ENCODE measurements at regions not wholly inside any gene's neighbourhood (a gene's known extent, or its start where the extent isn't known, plus 50 kb on each side); places are given as distances from the start of the nearest gene placed in this dataset.
"Not testable (repeated sequence)": the region's sequence is repeated elsewhere in the genome, so short reads cannot be mapped to it uniquely, and the experiment has no call there.

DNA sequence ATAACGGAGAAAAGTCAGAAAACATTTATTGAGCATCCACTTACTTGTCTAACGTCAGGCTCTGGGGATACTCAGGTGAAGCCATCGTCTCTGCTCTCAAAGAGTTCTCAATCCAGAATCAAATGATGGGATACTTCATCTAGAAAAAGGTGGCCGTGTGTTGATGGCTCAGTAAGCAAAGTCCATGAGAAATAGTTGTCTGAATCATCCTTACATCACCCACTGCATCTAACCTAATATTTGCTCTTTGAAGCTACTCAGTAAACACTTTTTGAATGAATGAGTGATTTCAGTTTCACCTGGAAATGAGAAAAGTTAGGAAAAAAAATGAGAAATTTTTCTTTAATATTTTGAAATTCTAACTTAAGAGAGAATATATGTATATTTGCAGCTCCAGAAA is 155.3 kb upstream of the PKN2 start:
- no peak for DNase-seq

DNA sequence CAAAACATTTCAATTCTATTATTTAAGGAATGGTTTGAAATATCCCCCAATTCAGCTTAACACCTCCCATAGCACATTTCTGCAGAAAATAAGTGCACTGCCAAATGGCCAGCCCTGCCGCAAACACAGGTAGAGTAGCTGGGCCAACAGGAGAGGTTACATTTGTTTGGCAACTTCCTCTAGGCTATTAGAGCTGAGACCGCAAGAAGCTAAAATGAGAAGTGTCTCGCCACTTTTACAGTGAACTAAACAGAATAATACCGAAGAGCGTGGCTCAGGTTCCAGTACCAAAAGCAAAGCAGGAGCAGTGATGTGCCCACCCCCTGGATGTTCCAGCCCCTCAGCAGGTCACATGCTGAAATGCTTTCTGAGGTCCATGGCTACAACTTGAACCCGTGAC is 154.5 kb upstream of the PKN2 start:
- DNase-seq, result no peak

DNA sequence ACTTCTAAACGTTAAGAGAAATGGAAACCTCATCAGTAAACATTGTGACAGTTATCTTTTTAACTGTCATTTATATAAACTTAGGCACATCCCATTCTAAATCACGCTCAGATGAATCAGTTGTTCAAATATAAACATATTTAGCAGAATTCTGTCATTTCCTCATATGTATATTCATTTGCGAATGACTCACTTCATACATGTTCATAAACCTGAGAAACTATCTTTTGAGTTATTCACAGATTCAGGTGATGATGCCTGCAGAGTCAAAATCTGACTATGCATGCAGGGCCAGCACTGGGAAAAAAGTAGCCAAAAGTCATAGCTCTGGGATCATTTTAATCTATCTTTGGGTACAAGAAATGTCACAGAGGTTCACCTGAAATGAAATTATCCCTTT is 153.8 kb upstream of the PKN2 start:
- DNase-seq, result no peak

DNA sequence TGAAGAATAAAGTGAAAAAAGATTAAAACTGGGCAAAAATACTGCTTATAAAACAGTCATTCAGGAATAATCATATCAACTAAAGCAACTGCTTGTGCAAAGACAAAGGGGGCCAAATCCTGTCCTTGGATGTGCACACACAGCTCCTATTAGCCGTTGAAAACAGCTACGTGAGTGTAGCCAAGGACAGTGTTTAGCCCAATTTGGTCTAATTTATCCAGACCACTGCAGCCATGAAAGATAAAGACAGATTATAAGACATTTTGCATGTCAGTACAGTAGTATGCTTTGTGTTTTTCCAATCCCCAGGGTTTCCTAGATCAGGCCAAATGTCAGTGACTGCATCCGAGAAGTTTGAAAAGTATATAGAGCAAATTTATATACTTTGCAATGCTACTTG is 146.3 kb upstream of the PKN2 start:
- no peak for DNase-seq

DNA sequence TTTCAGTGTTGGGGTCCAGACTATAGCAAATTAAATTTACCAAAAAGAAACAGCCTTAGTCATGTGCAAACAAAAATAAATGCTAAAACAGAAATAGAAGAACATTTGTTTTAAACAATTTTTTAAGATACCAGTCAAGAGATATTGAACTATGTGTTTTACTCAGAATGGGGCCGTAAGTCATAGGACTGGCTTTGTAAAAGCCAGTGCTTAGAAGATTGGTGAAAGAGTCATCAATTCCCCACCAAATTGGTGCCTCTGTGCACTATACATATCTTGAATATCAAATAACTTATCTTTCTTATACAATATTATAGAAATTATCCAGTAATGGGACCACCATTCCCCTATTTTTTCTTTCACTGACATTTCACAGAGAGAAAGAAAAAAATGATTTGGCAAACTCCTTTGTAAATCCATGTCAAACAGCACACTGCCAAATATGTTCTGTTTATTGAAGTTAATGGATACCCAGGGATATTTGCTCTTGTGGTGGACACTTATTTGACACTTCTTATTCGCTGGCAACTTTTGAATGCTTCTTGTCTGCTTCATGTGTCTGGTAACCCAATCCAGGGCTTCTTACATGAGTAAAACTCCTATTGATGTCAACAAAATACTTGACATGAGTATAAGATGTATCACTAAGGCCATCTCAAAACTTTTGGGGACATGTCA is 145.7 kb upstream of the PKN2 start:
- no peak for DNase-seq

DNA sequence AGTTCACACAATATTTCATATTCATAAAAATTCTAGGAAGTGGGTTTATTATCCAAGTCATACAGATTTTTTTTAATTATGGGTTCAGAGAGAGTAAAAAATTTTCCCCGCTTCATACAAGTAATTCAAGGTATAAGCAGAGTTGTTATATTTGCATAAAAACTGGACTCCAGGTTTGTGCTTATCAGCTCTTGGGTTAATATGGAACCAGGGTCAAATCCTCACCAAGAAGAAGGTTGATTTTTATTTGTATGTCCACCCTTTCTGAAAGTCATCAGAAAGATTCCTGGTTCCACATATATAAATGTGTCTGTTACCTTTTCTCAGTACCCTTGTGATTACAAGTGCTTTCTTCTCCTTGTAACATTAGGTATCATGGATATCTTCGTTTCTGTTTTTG is 143.8 kb upstream of the PKN2 start:
- DNase-seq, result no peak

DNA sequence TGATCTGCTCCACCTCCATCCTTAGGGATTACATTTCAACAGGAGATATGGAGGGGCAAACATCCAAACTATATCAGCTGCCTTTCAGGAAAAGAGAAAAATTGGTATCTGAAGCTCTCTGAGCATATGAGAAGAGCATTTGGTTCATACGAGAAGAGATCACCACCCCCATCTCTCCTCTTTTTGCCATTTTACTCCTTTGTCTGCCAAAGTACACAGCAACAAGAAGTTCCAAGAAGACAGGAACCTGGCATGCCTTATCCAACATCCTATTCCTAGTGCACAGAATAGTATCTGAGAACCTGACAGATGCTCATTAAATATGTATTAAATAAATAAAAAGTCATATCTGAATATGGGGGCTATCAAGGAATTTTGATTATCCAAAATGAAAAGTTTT is 142.5 kb upstream of the PKN2 start:
- DNase-seq, result no peak

DNA sequence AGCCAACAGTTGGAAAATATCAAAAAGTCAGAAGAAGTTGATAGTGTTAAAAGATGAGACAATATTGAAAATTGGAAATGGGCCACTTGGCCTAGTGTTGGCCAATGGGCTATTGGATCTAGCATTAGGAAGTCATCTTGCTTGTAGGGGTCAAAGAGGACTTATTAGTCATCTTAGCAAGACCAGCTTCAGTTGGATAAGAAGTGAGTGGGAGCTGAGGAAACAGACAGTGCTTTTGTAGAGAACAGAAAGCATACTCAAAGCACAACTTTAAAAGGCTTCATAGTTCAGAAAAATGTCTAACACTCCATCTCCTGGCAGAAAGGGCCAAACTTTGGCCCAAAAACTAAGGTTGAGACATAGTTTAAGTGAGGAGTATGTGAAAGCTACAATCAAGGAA is 139.9 kb upstream of the PKN2 start:
- DNase-seq, result no peak

DNA sequence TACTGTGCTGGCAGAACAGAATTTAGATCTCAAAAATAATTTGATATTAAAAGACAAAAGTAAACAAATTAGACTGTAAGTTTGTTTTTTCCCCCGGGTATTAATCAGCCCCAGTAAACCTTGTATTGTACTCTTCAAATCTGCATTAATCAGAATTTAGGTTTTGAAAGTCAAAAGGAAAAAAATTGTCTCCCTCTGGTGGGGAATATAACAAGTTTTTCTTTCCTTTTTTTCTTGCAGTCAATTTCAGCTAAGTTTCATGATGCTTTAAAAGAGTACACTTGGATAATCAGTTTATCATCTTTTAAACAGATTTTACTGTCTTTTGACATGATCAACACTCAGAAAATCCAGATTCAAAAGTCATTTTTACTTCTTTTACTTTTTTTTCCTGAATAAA is 134.5 kb upstream of the PKN2 start:
- DNase-seq, result no peak

DNA sequence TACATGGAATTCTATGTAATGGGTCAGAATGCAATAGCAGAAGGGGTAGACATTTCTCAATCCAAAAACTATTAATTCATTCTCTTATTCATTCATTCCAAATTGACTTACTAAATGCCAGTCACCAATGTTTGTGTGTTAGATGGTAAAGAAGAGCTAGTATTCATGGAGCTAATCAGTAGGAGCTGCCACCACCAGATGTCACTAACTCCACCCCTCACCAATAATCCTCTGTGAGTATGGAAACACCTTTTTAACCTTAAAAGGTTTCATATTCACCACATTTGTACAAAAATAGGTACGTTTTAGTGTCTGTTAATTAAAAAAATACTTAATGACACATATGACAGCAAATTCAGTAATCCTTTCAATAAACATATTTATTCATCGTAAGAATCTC is 131.8 kb upstream of the PKN2 start:
- DNase-seq, result no peak

DNA sequence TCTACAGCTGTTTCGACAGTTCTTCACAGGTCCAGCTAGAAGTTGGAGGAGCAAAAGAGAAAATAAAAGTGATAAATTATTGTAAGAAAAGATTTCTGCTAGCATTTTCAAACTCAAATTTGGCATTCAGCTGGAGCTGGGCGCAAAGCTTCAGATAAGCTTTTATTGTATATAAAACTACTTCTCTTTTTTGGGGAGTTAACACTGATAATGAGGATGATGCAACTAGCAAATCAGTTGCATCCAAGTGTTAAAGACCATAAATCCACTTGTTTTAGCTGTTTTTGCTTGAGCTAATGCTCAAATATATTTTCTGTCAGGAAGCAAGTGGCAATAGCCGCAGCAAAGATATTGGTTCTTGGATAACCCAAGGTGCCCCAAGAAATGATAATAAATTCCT is 127.1 kb upstream of the PKN2 start:
- DNase-seq, result no peak

DNA sequence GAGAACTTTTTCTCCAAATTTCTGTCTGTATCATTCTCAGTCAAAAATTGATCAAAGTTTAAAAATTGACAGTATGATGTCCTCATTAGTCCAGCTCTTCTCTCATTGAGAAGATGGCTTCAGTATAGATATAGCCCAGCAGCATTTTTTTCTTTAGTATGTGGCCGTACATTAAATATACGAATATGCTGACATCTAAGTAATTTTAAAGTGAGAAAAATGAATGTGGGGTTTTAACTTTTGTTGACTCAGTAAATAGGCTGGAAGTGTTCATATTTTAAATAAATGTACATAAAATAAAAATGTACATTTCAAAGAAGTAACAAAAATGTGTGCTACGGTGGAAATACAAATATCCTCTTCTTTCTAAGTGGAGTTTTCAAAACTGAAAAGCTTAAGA is 123.5 kb upstream of the PKN2 start:
- DNase-seq, result no peak

DNA sequence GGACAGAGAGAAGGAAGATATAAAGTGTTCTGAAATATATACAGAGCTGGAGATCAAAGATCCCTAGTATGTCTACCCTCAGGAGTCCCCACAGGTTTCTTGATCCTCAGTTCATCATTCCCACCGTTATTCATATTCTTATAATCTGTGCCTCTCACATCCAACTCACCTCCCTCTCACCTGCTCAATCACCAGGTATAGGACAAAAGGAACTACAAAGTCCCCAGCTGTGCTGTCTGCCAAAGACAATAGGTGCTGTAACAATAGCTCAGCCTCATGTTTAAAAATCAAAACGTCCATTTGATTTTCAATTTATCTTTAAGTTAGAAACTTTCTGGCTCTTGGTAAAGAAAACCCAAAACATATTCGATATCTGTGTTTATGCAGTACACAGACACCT is 121.1 kb upstream of the PKN2 start:
- no peak for DNase-seq

DNA sequence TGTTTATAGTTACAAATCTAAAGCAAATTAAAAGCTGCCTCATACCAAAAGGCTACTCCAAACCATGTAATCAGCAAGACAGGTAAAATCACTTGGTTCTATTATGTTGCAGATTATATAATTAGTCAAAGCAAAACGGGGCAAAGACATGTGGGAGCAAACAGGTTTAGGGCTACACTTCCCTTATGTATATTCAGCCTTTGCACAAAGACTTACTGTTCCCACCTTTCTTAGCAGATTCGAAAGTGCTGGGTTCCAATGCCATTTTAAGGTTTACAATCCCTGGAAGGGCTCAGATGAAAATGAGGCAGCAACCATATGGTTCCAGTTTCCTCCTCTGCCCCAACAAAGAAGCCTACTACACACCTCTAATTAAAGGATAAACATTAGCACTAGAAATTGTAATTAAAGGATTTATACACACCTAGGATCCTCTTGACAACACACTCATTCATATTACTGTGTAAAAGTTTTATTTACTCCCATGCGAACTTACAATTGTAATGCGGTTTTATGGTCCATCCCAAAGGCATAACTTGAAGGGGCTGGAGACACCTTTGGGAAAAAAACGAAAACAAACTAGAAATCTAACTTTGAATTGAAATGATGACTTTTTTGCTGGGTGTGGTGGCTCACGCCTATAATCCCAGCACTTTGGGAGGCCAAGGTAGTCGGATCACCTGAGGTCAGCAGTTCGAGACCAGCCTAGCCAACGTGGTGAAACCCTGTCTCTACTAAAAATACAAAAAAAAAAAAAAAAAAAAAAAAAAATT is 117.3 kb upstream of the PKN2 start:
- no peak for DNase-seq

DNA sequence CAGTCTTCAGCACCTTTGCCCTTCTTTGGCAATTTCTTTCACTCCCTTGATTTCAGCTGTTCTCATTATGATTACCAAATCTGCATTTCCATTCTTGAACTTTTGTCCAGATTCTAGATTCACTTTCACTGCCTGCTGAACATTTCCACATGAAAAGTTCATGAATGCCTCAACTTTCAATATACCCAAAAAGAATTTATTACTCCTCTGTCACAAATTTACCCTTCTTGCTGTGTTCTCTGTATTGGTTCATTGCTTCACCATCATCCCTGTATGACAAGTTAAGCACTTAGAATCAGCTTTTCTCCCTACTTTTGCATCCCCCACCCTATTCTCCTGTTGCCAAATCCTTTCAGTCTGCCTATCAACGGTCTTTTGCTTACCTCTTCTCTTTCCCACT is 112.6 kb upstream of the PKN2 start:
- no peak for DNase-seq

DNA sequence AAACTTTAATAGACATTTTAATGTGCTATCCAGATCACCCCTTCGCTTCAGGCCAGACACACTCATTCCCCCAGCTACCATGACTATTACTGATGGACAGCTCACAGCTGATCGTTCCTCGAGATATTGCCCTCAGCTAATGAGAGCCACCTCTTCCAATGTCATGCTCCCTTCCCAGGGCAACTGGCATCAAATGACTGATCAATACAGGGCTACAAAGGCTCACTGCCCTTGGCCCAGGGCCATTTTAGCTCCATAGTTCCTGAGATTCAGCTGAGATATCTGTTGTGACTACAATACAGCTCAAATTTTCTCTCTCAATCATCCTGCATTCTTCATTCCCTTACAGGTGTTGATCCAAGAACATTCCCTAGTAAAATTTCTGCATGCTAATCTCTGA is 104.5 kb upstream of the PKN2 start:
- no peak for DNase-seq

DNA sequence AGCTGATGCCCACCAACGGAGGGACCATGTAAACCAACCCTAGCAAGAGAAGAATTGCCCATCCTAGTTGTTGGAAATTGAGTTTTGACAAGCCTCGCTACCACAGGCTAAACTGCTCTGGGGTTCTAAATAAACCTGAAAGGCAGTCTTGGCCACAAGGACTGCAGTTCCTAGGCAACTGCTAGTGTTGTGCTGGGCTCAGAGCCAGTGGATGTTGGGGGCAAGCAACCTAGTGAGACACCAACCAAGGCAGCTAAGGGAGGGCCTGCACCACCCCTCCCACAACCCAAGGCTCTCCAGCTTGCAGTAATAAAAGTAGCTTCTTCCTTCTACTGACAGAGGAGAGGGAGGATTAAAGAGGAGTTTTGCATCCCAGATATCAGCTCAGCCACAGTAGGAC is 102.4 kb upstream of the PKN2 start:
- no peak for DNase-seq

DNA sequence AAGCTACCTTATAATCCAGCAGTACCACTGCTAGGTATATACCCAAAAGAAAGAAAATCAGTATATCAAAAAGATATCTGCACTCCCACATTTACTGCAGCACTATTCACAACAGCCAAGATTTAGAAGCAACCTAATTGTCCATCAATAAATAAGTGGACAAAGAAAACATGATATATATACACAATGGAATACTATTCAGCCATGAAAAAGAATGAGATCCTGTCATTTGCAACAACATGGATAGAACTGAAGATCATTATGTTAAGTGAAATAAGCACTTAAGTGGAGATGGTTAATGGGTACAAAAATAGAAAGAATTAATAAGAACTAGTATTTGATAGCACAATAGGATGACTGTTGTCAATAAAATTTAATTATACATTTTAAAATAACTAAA is 90.7 kb upstream of the PKN2 start:
- DNase-seq, result no peak

DNA sequence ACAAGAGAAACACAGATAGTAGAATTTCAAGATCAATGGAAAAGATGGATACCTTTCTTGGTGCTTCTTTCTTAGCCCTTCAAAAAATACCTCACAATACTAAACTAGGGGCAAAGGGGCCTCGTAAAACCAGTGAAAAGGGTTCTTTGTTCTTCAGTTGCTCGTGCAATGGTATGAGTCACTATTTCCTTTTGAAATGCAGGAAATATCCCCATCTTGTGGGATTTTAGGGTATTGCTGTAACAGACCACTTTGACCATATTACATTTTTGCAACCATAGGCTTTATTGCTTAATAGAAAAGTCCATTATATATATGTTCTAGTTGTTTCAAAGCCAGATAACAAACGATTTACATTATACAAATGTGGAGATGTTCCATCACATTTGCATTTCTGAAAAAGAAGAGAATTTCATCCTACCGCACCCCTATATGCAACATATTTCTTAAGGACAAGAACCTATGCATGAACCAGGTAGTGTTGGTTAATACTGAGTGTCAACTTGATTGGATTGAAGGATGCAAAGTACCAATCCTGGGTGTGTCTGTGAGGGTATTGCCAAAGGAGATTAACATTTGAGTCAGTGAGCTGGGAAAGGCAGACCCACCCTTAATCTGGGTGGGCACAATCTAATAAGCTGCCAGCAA is 88.6 kb upstream of the PKN2 start:
- DNase-seq, result no peak

DNA sequence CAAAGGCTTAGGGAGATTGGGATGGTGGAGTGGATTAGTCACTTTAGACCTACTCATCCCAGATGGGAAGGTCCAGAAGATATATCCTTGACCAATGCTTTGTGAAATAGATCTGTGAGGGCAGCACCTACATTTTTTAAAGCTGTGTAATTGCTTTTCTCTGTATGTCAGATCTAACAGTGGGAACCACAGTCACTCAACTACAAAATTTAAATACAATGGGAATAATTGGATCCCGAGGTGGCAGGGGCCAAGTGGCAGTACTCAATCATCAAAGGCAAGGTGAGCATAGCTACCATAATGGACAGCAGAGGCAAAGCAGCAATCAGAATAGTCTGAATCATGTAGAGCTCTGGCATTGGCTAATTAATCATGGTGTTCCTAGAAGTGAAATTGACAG is 86.1 kb upstream of the PKN2 start:
- DNase-seq, result not testable (repeated sequence)

DNA sequence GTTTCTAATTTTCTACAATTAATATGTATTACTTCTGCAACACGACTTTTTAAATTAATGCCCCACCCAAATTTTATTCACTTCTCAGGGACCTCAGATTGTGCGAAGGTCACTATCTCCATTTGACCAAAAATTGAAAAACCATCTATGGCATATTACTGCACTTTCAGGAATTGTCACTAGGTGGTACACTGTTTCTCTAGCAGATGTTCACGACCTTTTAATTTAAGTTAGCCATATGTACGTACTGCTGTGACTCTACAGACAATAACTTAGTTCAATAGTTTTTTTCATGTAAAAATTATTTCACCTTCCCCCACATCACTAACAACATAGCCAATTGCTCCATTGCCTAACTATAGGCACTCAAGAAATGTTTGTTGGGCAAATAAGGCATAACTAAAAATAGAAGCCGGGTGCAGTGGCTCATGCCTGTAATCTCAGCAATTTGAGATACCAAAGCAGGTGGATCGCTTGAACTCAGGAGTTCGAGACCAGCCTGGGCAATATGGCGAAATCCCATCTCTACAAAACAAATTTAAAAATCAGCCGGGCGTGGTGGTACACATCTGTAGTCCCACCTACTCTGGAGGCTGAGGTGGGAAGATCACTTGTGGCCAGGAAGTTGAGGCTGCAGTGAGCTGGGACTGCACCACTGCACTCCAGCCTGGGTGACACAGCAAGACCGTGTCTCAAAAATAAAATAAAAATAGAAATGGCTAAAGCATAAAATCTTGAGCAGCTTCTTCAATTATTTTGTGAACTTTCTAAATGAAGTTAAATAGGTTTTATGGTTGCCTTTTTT is 75.7 kb upstream of the PKN2 start:
- no peak for DNase-seq

DNA sequence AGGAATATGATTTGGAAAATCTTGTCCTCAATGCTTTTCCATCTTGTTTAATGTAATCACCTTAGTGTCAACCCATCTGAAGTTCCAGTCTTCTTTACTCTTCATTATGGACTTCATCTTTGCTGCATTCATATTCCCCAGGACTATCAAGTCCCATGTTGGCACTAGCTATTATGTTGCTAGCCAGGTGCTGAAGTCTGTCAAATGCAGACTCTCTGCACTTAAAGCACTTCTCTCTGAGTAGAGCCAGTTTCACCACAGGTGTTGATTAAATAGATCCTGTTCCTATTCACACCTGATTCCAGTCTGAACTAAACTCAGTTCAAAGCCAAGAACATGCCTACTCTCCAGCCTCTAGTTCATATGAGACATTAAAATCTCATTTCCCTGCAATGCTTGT is 75.0 kb upstream of the PKN2 start:
- DNase-seq, result no peak

DNA sequence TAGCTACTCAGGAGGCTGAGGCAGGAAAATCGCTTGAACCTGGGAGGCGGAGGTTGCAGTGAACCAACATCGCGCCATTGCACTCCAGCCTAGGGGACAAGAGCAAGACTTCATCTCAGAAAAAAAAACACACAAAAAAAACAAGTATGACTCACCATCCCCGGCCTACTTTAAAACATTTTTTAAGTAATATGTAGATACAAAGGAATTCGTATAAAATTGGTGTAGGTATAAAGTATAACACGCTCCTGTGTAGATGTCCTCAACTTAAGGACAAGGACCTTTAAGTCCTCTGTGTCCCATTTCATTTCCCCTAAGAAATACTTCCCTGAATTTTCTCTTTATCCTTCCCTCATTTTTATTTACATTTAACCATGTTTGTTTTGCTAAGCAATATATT is 73.4 kb upstream of the PKN2 start:
- DNase-seq, result no peak

DNA sequence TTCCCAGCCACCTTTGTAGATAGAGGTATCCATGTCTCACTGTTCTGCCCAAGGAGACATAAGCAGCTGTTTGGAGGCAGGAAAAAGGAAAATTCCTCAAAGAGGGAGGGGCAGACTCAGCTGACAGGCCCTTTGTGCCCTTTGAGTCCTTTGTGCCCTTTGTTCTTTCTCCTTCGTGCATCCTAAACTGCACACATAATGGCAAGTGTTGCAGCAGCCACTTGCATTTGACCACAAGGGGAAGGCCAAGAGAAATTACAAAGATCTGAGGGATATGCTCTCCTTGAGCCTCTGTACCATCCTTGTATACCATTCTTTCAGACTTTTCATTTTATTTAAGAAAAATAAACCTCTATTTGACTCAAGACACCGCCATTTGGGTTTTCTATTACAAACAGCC is 71.8 kb upstream of the PKN2 start:
- DNase-seq, result no peak

All from activated T-cell treated with anti-CD3 and anti-CD28 coated beads for 4 hours (primary cell).